Sigmoid colon (tissue), 3 donors: ENCODE measurements at regions not wholly inside any gene's neighbourhood (a gene's known extent, or its start where the extent isn't known, plus 50 kb on each side); places are given as distances from the start of the nearest gene placed in this dataset.

Experiments
- POLR2A ChIP-seq, 2 donors: fragments of 450-650 bp; IDR thresholded peaks; one replicate each; pipeline ENCODE4 v1.6.1; 2016; ENCODE audit warnings: antibody characterized with exemption in 2 of 2, mild to moderate bottlenecking in 2 of 2, moderate library complexity in 2 of 2
- TF ChIP-seq, protein P1 (sequence below), 4 experiments: fragments of 450-650 bp in 3 of 4; fragments of 200-600 bp in 1 of 4; IDR thresholded peaks; one replicate each; pipeline ENCODE4 v1.5.1; 2016 to 2019; ENCODE audit warnings: antibody characterized with exemption in 4 of 4, mild to moderate bottlenecking in 3 of 4, moderate library complexity in 2 of 4

DNA sequence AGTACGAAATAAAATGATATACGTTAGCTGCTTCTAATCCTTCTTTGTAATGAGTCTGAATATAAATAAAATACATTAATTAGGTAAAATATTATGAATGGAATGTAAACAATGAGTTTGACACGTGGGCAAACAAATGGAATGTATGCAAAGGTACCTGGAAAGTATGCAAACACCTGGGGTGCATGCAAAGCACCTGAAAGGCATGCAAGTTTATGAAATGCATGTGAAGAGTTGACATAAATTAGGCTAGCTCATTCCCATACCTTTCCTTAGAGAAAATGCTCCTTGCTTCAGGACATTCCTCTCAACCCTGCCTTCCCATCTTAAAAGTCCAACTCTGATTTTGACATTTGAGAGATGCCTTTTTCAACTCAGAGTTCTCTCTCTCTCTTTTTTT, 140.9 kb downstream of the EDN1 start:
- TF ChIP-seq, protein P1, sequence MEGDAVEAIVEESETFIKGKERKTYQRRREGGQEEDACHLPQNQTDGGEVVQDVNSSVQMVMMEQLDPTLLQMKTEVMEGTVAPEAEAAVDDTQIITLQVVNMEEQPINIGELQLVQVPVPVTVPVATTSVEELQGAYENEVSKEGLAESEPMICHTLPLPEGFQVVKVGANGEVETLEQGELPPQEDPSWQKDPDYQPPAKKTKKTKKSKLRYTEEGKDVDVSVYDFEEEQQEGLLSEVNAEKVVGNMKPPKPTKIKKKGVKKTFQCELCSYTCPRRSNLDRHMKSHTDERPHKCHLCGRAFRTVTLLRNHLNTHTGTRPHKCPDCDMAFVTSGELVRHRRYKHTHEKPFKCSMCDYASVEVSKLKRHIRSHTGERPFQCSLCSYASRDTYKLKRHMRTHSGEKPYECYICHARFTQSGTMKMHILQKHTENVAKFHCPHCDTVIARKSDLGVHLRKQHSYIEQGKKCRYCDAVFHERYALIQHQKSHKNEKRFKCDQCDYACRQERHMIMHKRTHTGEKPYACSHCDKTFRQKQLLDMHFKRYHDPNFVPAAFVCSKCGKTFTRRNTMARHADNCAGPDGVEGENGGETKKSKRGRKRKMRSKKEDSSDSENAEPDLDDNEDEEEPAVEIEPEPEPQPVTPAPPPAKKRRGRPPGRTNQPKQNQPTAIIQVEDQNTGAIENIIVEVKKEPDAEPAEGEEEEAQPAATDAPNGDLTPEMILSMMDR (IDR thresholded peaks at IDR 0.05) = no peak
- no peak for TF ChIP-seq POLR2A (IDR thresholded peaks at IDR 0.05)
